Vagina (tissue), 2 donors: ENCODE measurements at regions not wholly inside any gene's neighbourhood (a gene's known extent, or its start where the extent isn't known, plus 50 kb on each side); places are given as distances from the start of the nearest gene placed in this dataset.
"Not testable (repeated sequence)": the region's sequence is repeated elsewhere in the genome, so short reads cannot be mapped to it uniquely, and the experiment has no call there.

Experiments
- DNase-seq, 2 donors: peaks; one replicate each; pipeline ENCODE4 v3.0.0-alpha.2; 2017; ENCODE audit errors: extremely low spot score in 2 of 2
- H3K27ac ChIP-seq: fragments of 200-600 bp; sonication (generic); one replicate; pipeline ENCODE4 v1.5.1; 2019
- H3K27me3 ChIP-seq: fragments of 200-600 bp; sonication (generic); one replicate; pipeline ENCODE4 v1.5.1; 2019
- H3K36me3 ChIP-seq, 2 donors: fragments of 200-600 bp; sonication (generic); one replicate each; pipeline ENCODE4 v1.5.1; 2017 to 2019
- H3K4me1 ChIP-seq: fragments of 200-600 bp; sonication (generic); one replicate; pipeline ENCODE4 v1.5.1; 2019
- H3K4me3 ChIP-seq, 2 donors: fragments of 200-600 bp; sonication (generic); 1 replicate in 1 of 2; 2 replicates in 1 of 2; pipeline ENCODE4 v1.5.1; 2016 to 2019
- H3K9me3 ChIP-seq: fragments of 200-600 bp; sonication (generic); one replicate; pipeline ENCODE4 v1.5.1; 2019
- POLR2A ChIP-seq, 2 donors: fragments of 450-650 bp; IDR thresholded peaks; one replicate each; pipeline ENCODE4 v1.6.1; 2017; ENCODE audit warnings: antibody characterized with exemption in 2 of 2, mild to moderate bottlenecking in 2 of 2, moderate library complexity in 2 of 2
- POLR2AphosphoS5 ChIP-seq, 2 donors: sonication (generic); formaldehyde crosslinking; IDR thresholded peaks; one replicate each; pipeline ENCODE4 v1.9.0; 2017; ENCODE audit warnings: antibody characterized with exemption in 2 of 2, mild to moderate bottlenecking in 2 of 2, low read depth in 1 of 2; ENCODE audit not compliant: insufficient read depth in 1 of 2
- intact Hi-C: fragments of 100-400 bp; cut with DNase I; formaldehyde crosslinking; loops from one replicate; pipeline ENCODE4 v1.15.1; 2023
- TF ChIP-seq, protein P1 (sequence below), 3 experiments: fragments of 450-650 bp in 2 of 3; fragments of 200-600 bp in 1 of 3; sonication (generic) in 1 of 3; IDR thresholded peaks; one replicate each; pipeline ENCODE4 v1.5.1; 2017 to 2019; ENCODE audit warnings: antibody characterized with exemption in 3 of 3, mild to moderate bottlenecking in 2 of 3, moderate library complexity in 2 of 3

DNA sequence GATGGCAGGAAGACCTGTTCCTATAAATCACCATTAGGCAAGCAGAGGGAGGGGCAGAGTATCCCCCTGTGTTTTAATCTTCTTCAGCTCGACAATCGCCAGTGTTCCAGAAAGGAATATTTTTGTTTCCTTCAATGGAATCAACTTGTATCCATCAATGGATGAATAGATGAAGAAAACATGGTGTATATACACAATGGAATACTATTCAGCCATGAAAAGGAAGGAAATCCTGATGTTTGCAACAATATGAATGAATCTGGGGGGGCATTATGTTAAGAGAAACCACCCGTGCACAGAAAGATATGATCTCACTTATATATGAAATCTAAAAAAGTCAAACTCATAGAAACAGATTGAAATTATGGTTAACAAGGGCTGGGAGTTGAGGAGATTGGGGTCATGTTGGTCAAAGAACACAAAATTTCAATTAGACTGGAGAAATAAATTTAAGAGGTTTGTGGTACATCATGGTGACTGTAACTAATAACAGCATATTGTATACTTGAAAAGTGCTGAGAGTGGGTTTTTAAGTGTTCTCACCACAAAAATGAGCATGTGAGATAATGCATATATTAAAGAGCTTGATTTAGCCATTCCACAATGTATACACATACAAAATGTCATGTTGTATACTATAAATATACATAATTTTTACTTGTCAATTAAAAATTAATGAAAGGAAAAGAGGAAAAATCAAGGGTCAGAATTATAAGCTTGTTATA lies 64.2 kb upstream of the ITGA11 start:
- Histone ChIP-seq H3K4me1 (peaks cover 14% of the 10 kb centered on the region), H3K27me3 (no peaks in the 10 kb centered on the region), H3K4me3 (no peak overlapping the region), H3K9me3 (no peaks in the 10 kb centered on the region), H3K36me3 (no peaks in the 10 kb centered on the region), H3K27ac (no peak overlapping the region)
- peak in 1 of 2 donors; percentile 37 for DNase-seq
- TF ChIP-seq, protein P1, sequence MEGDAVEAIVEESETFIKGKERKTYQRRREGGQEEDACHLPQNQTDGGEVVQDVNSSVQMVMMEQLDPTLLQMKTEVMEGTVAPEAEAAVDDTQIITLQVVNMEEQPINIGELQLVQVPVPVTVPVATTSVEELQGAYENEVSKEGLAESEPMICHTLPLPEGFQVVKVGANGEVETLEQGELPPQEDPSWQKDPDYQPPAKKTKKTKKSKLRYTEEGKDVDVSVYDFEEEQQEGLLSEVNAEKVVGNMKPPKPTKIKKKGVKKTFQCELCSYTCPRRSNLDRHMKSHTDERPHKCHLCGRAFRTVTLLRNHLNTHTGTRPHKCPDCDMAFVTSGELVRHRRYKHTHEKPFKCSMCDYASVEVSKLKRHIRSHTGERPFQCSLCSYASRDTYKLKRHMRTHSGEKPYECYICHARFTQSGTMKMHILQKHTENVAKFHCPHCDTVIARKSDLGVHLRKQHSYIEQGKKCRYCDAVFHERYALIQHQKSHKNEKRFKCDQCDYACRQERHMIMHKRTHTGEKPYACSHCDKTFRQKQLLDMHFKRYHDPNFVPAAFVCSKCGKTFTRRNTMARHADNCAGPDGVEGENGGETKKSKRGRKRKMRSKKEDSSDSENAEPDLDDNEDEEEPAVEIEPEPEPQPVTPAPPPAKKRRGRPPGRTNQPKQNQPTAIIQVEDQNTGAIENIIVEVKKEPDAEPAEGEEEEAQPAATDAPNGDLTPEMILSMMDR (IDR thresholded peaks at IDR 0.05), result no peak
- TF ChIP-seq POLR2AphosphoS5 (IDR thresholded peaks at IDR 0.05; ENCODE audit: insufficient read depth in 1 of 2, low read depth in 1 of 2), result no peak
- TF ChIP-seq POLR2A (IDR thresholded peaks at IDR 0.05), result no peak
- intact Hi-C loops, result no loop called here

DNA sequence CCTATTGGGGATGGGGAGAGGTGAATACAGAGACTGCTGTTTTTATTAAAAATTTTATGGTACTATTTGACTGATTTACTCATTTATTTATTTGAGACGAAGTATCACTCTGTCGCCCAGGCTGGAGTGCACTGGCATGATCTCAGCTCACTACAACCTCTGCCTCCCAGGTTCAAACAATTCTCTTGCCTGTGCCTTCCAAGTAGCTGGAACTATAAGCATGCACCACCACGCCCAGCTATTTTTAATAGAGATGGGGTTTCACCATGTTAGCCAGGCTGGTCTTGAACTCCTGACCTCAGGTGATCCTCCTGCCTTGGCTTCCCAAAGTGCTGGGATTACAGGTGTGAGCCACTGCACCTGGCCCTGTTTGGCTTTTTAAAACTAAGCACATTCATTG lies 64.8 kb upstream of the ITGA11 start:
- intact Hi-C loops, H3K27me3 ChIP-seq, DNase-seq, H3K4me3 ChIP-seq, H3K36me3 ChIP-seq, H3K27ac ChIP-seq, H3K9me3 ChIP-seq: not testable (repeated sequence)
- H3K4me1 ChIP-seq, result peaks cover 18% of the 10 kb centered on the region

DNA sequence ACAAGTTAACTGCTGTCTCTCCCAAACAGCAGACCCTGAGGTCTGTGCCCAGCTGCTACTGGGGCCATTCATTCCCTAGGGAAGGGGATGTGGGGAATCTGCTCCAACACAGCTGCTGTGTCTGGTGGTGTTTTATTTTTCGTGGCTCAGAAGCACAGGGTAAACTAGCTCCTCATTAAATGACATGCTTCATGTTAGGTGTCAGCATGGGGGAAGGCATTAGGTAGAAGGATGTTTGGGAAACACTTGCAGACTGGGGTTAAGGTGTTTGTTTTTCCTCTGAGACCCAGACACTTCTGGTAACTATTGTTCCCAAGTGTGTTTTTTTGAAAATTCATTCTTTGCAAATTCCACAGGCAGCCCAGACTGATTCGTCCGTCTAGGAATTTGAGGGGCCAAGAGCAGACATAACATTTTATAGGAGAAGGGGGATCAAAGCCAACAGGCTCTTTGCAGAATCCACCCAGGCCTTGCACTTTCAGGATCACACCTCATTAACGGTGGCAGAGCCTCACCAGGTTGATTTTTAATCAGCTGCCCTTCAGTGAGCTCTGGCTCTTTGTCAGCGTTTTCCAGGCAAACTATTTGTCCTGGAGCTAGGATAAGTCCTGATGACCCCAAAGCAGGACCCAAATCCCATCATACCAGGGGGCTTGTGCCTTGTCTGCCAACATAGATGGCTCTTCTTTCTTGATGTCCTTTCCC lies 65.4 kb upstream of the ITGA11 start:
- peak in 1 of 2 donors; percentile 12 for DNase-seq
- intact Hi-C loops, result no loop called here
- H3K4me1 ChIP-seq, result peaks cover 18% of the 10 kb centered on the region

DNA sequence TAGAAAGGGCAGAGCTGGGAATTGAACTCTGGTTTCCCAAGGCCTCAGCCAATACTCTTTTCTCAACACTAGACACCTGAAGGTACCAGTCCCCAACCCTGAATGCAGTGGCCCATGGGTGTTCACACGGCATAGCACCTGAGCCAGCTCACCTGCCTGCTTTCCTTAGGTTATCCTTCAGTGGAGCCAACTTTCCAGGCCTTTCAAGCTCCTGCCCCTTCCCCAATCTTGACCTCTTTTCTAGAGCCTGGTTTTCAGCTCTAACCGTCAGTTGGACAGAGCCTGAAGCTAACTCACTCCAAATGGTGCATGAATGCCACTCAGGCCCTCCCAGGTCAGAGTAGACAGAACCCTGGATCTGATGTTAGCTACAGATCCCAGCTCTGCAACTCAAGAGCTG lies 66.1 kb upstream of the ITGA11 start:
- Histone ChIP-seq H3K4me3 (no peak overlapping the region), H3K27ac (no peak overlapping the region), H3K27me3 (no peaks in the 10 kb centered on the region), H3K36me3 (no peaks in the 10 kb centered on the region), H3K4me1 (peaks cover 14% of the 10 kb centered on the region), H3K9me3 (no peaks in the 10 kb centered on the region)
- no peak for TF ChIP-seq POLR2AphosphoS5 (IDR thresholded peaks at IDR 0.05; ENCODE audit: insufficient read depth in 1 of 2, low read depth in 1 of 2)
- TF ChIP-seq, protein P1 (IDR thresholded peaks at IDR 0.05), result no peak
- TF ChIP-seq POLR2A (IDR thresholded peaks at IDR 0.05), result no peak
- DNase-seq, result peak in 1 of 2 donors; percentile 40
- intact Hi-C loops, result no loop called here

More for the DNA sequence above, 65.4 kb upstream of the ITGA11 start:
- H3K4me3 ChIP-seq, result no peak overlapping the region
- H3K36me3 ChIP-seq, result no peaks in the 10 kb centered on the region
- no peaks in the 10 kb centered on the region for H3K27me3 ChIP-seq
- TF ChIP-seq POLR2AphosphoS5 (IDR thresholded peaks at IDR 0.05; ENCODE audit: insufficient read depth in 1 of 2, low read depth in 1 of 2), result no peak
- TF ChIP-seq POLR2A (IDR thresholded peaks at IDR 0.05), result no peak
- TF ChIP-seq, protein P1 (IDR thresholded peaks at IDR 0.05), result no peak
- no peak overlapping the region for H3K27ac ChIP-seq
- no peaks in the 10 kb centered on the region for H3K9me3 ChIP-seq

DNA sequence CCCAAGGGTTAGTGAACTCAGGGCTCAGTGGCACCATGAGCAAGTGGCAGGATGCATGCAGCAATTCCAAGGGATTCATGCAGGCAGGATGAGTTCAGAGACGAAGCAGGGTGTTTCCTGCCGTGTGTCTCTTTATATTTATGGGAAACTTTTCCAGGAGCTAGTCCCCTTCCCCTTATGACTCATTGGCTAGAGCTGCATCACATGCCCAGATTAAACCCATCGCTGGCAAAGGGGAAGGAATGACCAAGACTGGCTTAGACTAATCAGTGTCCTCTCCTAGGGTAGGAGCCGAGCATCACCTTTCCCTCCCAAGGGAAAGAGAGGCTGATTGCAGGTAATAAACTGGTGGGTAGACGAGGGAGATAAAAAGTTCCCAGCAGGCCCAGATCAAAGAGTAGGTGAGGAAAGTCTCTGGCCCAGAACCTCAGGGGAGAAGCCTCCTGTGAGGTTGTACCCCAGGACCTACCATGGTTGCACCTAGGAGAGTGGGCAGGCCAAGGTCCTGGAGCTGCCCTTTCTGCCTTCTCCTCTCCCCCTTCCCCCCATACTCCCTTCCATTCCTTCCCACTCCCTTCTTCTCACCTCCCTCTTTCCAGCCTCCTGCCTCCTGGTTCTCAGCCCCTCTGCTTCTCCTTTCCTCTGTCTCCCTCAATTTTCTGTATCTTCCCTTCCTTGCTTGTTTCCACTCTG lies 67.8 kb upstream of the ITGA11 start:
- H3K4me1 ChIP-seq, result peaks cover 8% of the 10 kb centered on the region
- intact Hi-C loops, result loop anchor here (10.0 kb wide), 1 partner anchor 1265 kb away; no protein-coding TSS in a partner anchor
- TF ChIP-seq POLR2AphosphoS5 (IDR thresholded peaks at IDR 0.05; ENCODE audit: insufficient read depth in 1 of 2, low read depth in 1 of 2) (no peak), POLR2A (IDR thresholded peaks at IDR 0.05) (no peak)
- TF ChIP-seq, protein P1 (IDR thresholded peaks at IDR 0.05), result no peak
- H3K27ac ChIP-seq, result peak overlapping the region; percentile 11
- no peaks in the 10 kb centered on the region for H3K36me3 ChIP-seq
- H3K27me3 ChIP-seq, result no peaks in the 10 kb centered on the region
- peak in 1 of 2 donors; percentile 77 for DNase-seq
- H3K9me3 ChIP-seq, result no peaks in the 10 kb centered on the region
- H3K4me3 ChIP-seq, result no peak overlapping the region
